Pulmonary artery endothelial cell (primary cell): ENCODE measurements at regions not wholly inside any gene's neighbourhood (a gene's known extent, or its start where the extent isn't known, plus 50 kb on each side); places are given as distances from the start of the nearest gene placed in this dataset.
"Not testable (repeated sequence)": the region's sequence is repeated elsewhere in the genome, so short reads cannot be mapped to it uniquely, and the experiment has no call there.

Source experiments
- DNase-seq: peaks from one replicate; pipeline ENCODE4 v3.0.0-alpha.2; 2011; ENCODE audit warnings: low read depth, low spot score

- no peak for DNase-seq
Observed at GRCh38 chr1:82177192-82177591, 376.5 kb downstream of the ADGRL2 start.

GRCh38 chr1:82171955-82172354 is 371.2 kb downstream of the ADGRL2 start:
- DNase-seq = no peak

- DNase-seq = no peak
Observed at GRCh38 chr1:82168482-82168881, 367.7 kb downstream of the ADGRL2 start.

- DNase-seq = no peak
Observed at GRCh38 chr1:82165304-82165703, 364.6 kb downstream of the ADGRL2 start.

- no peak for DNase-seq
Observed at GRCh38 chr1:82162486-82163420, 362.0 kb downstream of the ADGRL2 start.

- DNase-seq = no peak
Observed at GRCh38 chr1:82161700-82162141, 361.0 kb downstream of the ADGRL2 start.

- DNase-seq = no peak
Observed at GRCh38 chr1:82160903-82161302, 360.2 kb downstream of the ADGRL2 start.

- DNase-seq = no peak
Observed at GRCh38 chr1:82160036-82160435, 359.3 kb downstream of the ADGRL2 start.

GRCh38 chr1:82158981-82159380 is 358.2 kb downstream of the ADGRL2 start:
- DNase-seq = no peak

- DNase-seq = no peak
Observed at GRCh38 chr1:82154219-82154970, 353.7 kb downstream of the ADGRL2 start.

GRCh38 chr1:82153752-82154151 is 353.0 kb downstream of the ADGRL2 start:
- DNase-seq = no peak

GRCh38 chr1:82153272-82153629 is 352.5 kb downstream of the ADGRL2 start:
- no peak for DNase-seq

GRCh38 chr1:82152356-82153271 is 351.9 kb downstream of the ADGRL2 start:
- DNase-seq = no peak

GRCh38 chr1:82145656-82146055 is 344.9 kb downstream of the ADGRL2 start:
- DNase-seq = no peak

- DNase-seq = no peak
Observed at GRCh38 chr1:82143108-82143833, 342.5 kb downstream of the ADGRL2 start.

GRCh38 chr1:82141390-82141789 is 340.7 kb downstream of the ADGRL2 start:
- DNase-seq = no peak

- DNase-seq = no peak
Observed at GRCh38 chr1:82139751-82140468, 339.2 kb downstream of the ADGRL2 start.

- DNase-seq = not testable (repeated sequence)
Observed at GRCh38 chr1:82136351-82136750, 335.6 kb downstream of the ADGRL2 start.

GRCh38 chr1:82125866-82126265 is 325.1 kb downstream of the ADGRL2 start:
- DNase-seq = no peak

GRCh38 chr1:82125119-82125518 is 324.4 kb downstream of the ADGRL2 start:
- no peak for DNase-seq
